Breast epithelium (tissue), 3 donors: ENCODE measurements at regions not wholly inside any gene's neighbourhood (a gene's known extent, or its start where the extent isn't known, plus 50 kb on each side); places are given as distances from the start of the nearest gene placed in this dataset.

Experiments
- CTCF ChIP-seq, 3 donors: fragments of 450-650 bp; IDR thresholded peaks; one replicate each; pipeline ENCODE4 v1.5.1; 2016 to 2017; ENCODE audit warnings: antibody characterized with exemption in 3 of 3, mild to moderate bottlenecking in 3 of 3, moderate library complexity in 3 of 3
- POLR2A ChIP-seq: fragments of 450-650 bp; IDR thresholded peaks from one replicate; pipeline ENCODE4 v1.6.1; 2016; ENCODE audit warnings: antibody characterized with exemption, mild to moderate bottlenecking, moderate library complexity

GRCh38 chr14:84425968-84426367, 1104.0 kb upstream of the FLRT2 start:
- TF ChIP-seq CTCF (IDR thresholded peaks at IDR 0.05) = no peak
- no peak for TF ChIP-seq POLR2A
